GM12864 (cell line): ENCODE measurements at regions not wholly inside any gene's neighbourhood (a gene's known extent, or its start where the extent isn't known, plus 50 kb on each side); places are given as distances from the start of the nearest gene placed in this dataset.
"Not testable (repeated sequence)": the region's sequence is repeated elsewhere in the genome, so short reads cannot be mapped to it uniquely, and the experiment has no call there.

Experiments used
- DNase-seq: peaks from one replicate; pipeline ENCODE4 v3.0.0-alpha.2; 2011; ENCODE audit warnings: low read depth
- H3K4me3 ChIP-seq: 2 replicates; pipeline ENCODE4 v1.5.1; 2011; ENCODE audit warnings: mild to moderate bottlenecking, low read depth, low read length, control low read depth
- TF ChIP-seq, protein P1 (sequence below): IDR thresholded peaks from 2 replicates; pipeline ENCODE4 v1.5.1; 2011; ENCODE audit warnings: low read depth, mild to moderate bottlenecking, moderate library complexity, low read length, control low read depth, inconsistent platforms; ENCODE audit errors: missing control alignments

DNA sequence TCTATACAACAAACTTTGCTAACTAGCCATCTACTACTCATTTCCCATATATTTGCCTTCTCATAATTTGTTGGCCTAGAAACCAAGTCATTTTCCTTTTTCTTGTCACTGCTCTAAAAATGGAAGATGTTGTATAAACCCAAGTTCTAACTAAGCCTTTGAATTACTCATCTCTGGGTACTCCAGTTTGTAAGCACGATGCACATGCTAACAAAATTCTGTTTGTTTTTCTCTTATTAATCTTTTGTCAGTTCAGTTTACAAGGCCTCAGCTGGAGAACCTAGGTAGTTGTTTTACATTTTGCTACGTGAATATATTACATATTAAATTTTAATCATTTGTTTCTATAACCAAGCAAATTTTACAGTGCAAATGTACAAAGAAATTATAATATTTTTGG is 663.2 kb upstream of the RGS18 start:
- no peak overlapping the region for H3K4me3 ChIP-seq
- TF ChIP-seq, protein P1, sequence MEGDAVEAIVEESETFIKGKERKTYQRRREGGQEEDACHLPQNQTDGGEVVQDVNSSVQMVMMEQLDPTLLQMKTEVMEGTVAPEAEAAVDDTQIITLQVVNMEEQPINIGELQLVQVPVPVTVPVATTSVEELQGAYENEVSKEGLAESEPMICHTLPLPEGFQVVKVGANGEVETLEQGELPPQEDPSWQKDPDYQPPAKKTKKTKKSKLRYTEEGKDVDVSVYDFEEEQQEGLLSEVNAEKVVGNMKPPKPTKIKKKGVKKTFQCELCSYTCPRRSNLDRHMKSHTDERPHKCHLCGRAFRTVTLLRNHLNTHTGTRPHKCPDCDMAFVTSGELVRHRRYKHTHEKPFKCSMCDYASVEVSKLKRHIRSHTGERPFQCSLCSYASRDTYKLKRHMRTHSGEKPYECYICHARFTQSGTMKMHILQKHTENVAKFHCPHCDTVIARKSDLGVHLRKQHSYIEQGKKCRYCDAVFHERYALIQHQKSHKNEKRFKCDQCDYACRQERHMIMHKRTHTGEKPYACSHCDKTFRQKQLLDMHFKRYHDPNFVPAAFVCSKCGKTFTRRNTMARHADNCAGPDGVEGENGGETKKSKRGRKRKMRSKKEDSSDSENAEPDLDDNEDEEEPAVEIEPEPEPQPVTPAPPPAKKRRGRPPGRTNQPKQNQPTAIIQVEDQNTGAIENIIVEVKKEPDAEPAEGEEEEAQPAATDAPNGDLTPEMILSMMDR: no peak
- DNase-seq: no peak

DNA sequence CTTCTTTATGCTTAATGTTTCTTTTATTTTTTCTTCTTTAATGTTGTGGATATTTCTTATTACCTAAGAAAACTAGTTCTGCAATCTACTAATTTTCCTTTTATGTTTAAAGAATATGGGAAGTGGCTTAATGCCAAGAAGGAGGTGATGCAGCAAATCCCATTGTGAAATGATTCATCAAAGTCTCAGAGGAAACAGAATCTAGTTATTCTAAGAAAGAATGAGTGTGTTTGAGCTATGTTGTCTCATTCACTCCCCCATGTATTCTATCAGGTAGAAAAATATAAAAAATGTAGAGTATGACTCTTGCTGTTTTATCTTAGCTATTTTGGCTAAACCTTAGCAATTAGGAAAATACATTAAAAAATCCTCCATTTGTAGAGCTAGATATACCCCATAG is 659.9 kb upstream of the RGS18 start:
- no peak for DNase-seq

DNA sequence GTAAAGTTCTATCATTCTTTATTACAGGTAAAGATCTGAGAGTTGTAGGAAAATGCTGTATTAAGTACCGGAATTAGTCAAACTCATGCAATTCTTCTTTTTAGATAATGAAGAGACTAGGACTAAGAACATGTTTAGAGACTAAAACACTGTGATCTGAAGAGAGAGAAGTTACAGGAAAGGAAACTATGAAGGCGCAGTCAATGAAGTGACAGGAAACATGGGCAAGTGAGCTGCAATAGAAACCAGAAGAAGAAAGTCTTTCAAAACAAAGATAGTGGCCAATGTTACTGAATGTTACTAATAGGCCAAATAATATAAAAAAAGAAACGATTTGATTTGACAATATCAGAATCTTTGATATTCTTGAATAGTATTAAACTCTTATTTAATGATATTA is 659.4 kb upstream of the RGS18 start:
- TF ChIP-seq, protein P1: no peak
- no peak overlapping the region for H3K4me3 ChIP-seq
- no peak for DNase-seq

More for the DNA sequence above, 659.9 kb upstream of the RGS18 start:
- no peak overlapping the region for H3K4me3 ChIP-seq
- TF ChIP-seq, protein P1: no peak

DNA sequence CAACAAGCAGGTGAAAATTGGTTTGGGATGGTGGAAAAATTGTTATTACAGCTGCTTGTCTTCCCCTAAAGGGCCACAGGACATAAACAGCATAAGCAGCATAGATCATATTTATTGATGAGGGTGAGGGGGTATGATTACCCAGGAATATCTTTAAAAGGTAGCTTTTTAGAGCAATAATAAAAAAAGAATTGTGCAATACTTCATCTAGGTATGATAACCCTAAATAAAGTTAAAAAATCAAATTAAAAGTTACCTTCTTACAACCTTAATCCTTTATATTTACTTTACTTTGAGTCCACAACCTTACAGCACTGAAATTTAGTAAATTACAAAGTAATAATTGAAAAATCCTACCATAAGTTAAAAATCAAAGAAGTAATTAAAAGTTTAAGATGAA is 653.3 kb upstream of the RGS18 start:
- TF ChIP-seq, protein P1: no peak
- H3K4me3 ChIP-seq: no peak overlapping the region

DNA sequence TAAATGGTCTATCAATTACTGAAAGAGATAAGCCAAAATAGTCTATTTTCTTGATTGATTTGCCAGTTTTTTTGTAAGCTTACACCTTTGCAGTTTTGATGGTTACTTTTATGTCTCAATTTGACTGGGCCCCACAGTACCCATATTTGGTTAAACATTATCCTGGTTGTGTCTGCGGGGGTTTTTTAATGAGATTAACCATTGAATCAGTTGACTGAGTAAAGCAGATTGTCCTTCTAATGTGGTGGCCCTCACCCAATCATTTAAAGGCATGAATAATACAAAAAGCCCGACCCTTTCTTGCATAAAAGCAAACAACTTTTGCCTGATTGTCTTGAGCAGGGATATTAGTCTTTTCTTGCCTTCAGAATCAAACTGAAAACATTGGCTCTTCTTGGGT is 650.0 kb upstream of the RGS18 start:
- H3K4me3 ChIP-seq: no peak overlapping the region
- TF ChIP-seq, protein P1: no peak
- DNase-seq: no peak

More for the DNA sequence above, 653.3 kb upstream of the RGS18 start:
- no peak for DNase-seq

DNA sequence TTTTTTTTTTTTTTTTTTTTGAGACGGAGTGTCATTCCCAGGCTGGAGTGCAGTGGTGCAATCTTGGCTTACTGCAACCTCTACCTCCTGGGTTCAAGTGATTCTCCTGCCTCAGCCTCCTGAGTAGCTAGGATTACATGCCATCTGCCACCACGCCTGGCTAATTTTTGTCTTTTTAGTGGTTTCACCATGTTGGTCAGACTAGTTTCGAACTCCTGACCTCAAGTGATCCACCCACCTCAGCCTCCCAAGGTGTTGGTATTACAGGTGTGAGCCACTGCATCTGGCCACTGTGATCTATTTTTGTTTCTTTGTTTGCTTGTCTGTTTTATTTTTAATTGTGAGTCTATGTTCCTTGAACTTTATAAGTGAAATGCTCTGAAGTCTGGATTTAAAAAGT is 646.8 kb upstream of the RGS18 start:
- not testable (repeated sequence) for DNase-seq, H3K4me3 ChIP-seq

DNA sequence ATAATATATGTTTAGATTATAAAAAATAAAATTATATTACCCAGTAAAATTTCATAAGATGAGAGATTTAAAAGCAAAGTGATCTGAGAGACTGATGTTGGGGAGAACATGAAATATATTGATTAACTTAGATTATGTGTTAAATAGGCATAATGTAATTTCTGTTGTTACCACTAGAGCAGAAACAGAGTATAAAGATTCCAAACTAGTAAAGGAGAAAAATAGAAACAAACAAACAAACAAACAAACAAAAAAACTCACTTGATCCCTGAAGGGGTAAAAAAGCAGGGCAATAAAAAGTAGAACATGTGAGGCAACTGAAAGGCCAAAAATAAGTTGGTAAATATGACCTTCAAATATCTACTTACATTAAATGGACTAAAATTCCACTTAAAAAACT is 640.4 kb upstream of the RGS18 start:
- TF ChIP-seq, protein P1: no peak
- DNase-seq: no peak
- H3K4me3 ChIP-seq: no peak overlapping the region

DNA sequence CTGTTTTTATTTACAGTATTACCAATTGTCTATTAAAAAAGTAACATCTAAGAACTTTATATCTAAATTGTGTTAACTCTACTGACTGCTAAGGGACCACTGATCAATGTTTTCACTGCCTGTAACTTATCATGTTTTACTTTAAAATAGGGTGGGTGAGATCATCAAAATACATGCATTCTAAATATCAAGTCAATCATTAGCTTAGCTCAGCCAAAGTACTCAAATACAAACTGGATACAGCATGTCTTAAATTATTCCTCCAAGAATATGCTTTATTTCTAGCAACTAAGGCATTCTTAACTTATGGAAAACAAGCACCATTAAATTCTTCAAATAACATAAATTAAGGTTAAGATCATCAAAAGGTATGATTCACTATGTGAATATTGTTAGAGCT is 638.7 kb upstream of the RGS18 start:
- TF ChIP-seq, protein P1: no peak
- no peak overlapping the region for H3K4me3 ChIP-seq
- no peak for DNase-seq
